Karpas-422 (cell line): ENCODE measurements at regions not wholly inside any gene's neighbourhood (a gene's known extent, or its start where the extent isn't known, plus 50 kb on each side); places are given as distances from the start of the nearest gene placed in this dataset.

Source experiments
- DNase-seq: peaks from one replicate; pipeline ENCODE4 v3.0.0-alpha.2; 2015
- H2AFZ ChIP-seq: fragments of 200-600 bp; sonication (generic); 2 replicates; pipeline ENCODE4 v1.6.1; 2014; ENCODE audit warnings: antibody characterized with exemption, low read length, mixed read lengths
- H3K27ac ChIP-seq: fragments of 200-600 bp; sonication (generic); 2 replicates; pipeline ENCODE4 v1.5.1; 2014; ENCODE audit warnings: mild to moderate bottlenecking, low read length, moderate library complexity
- H3K27me3 ChIP-seq: fragments of 200-600 bp; sonication (generic); 2 replicates; pipeline ENCODE4 v1.6.1; 2014; ENCODE audit warnings: low read length, mixed read lengths
- H3K36me3 ChIP-seq: fragments of 200-600 bp; sonication (generic); 2 replicates; pipeline ENCODE4 v1.6.1; 2014; ENCODE audit warnings: low read length, mixed read lengths; ENCODE audit not compliant: insufficient read depth
- H3K4me1 ChIP-seq: fragments of 200-600 bp; sonication (generic); 2 replicates; pipeline ENCODE4 v1.6.1; 2014; ENCODE audit warnings: mild to moderate bottlenecking, low read length, mixed read lengths
- H3K4me2 ChIP-seq: fragments of 200-600 bp; sonication (generic); 2 replicates; pipeline ENCODE4 v1.6.1; 2014; ENCODE audit warnings: low read length, low read depth, mild to moderate bottlenecking; ENCODE audit not compliant: poor library complexity, severe bottlenecking
- H3K4me3 ChIP-seq: fragments of 200-600 bp; sonication (generic); 2 replicates; pipeline ENCODE4 v1.5.1; 2014; ENCODE audit warnings: mild to moderate bottlenecking, antibody characterized with exemption, low read length, mixed read lengths
- H3K79me2 ChIP-seq: fragments of 200-600 bp; sonication (generic); 2 replicates; pipeline ENCODE4 v1.6.1; 2014; ENCODE audit warnings: mild to moderate bottlenecking, low read length, mixed read lengths
- H3K9ac ChIP-seq: fragments of 200-600 bp; sonication (generic); 2 replicates; pipeline ENCODE4 v1.6.0; 2014; ENCODE audit warnings: low read length
- H3K9me2 ChIP-seq: fragments of 200-600 bp; sonication (generic), shearing (Covaris generic); replicated peaks from 2 replicates; pipeline ENCODE4 v1.6.0; 2014; ENCODE audit warnings: mild to moderate bottlenecking, low read length, moderate library complexity; ENCODE audit not compliant: insufficient read depth
- H3K9me3 ChIP-seq: fragments of 300-700, 200-600 bp; sonication (generic); 2 replicates; pipeline ENCODE4 v1.6.1; 2014; ENCODE audit warnings: low read length, mixed read lengths
- H4K20me1 ChIP-seq: fragments of 200-600 bp; sonication (generic); 2 replicates; pipeline ENCODE4 v1.6.1; 2014; ENCODE audit warnings: mild to moderate bottlenecking, antibody characterized with exemption, low read length, low read depth; ENCODE audit not compliant: insufficient read depth

GRCh38 chr18:62629031-62629430 is 86.3 kb upstream of the PHLPP1 start:
- Histone ChIP-seq H3K4me3 (no peak overlapping the region), H3K27ac (no peak overlapping the region), H4K20me1 (no peaks in the 10 kb centered on the region), H3K9me3 (no peaks in the 10 kb centered on the region), H3K27me3 (no peaks in the 10 kb centered on the region), H3K36me3 (no peaks in the 10 kb centered on the region), H3K79me2 (no peaks in the 10 kb centered on the region), H3K9me2 (no peaks in the 10 kb centered on the region), H3K4me2 (no peak overlapping the region), H3K4me1 (no peaks in the 10 kb centered on the region), H2AFZ (no peak overlapping the region), H3K9ac (no peak overlapping the region)
- DNase-seq = no peak

- no peak overlapping the region for H3K9ac ChIP-seq
- DNase-seq = no peak
- H4K20me1 ChIP-seq = no peaks in the 10 kb centered on the region
- H3K27ac ChIP-seq = no peak overlapping the region
- H2AFZ ChIP-seq = no peak overlapping the region
- H3K4me2 ChIP-seq = no peak overlapping the region
- H3K27me3 ChIP-seq = no peaks in the 10 kb centered on the region
- no peaks in the 10 kb centered on the region for H3K9me3 ChIP-seq
- H3K79me2 ChIP-seq = no peaks in the 10 kb centered on the region
- H3K9me2 ChIP-seq = no peaks in the 10 kb centered on the region
- H3K4me3 ChIP-seq = no peak overlapping the region
- H3K4me1 ChIP-seq = no peaks in the 10 kb centered on the region
- no peaks in the 10 kb centered on the region for H3K36me3 ChIP-seq
Observed at GRCh38 chr18:62631173-62631572, 84.2 kb upstream of the PHLPP1 start.

GRCh38 chr18:62632788-62633455 is 82.4 kb upstream of the PHLPP1 start:
- Histone ChIP-seq H3K4me1 (no peaks in the 10 kb centered on the region), H3K36me3 (no peaks in the 10 kb centered on the region), H3K27ac (no peak overlapping the region), H3K4me2 (no peak overlapping the region), H2AFZ (no peak overlapping the region), H3K4me3 (no peak overlapping the region), H3K9me3 (no peaks in the 10 kb centered on the region), H4K20me1 (no peaks in the 10 kb centered on the region), H3K27me3 (no peaks in the 10 kb centered on the region), H3K9ac (no peak overlapping the region), H3K9me2 (no peaks in the 10 kb centered on the region), H3K79me2 (no peaks in the 10 kb centered on the region)
- DNase-seq = no peak

GRCh38 chr18:62634458-62634857 is 80.9 kb upstream of the PHLPP1 start:
- Histone ChIP-seq H3K4me3 (no peak overlapping the region), H3K4me2 (no peak overlapping the region), H3K79me2 (no peaks in the 10 kb centered on the region), H3K27me3 (no peaks in the 10 kb centered on the region), H3K36me3 (no peaks in the 10 kb centered on the region), H3K9me3 (no peaks in the 10 kb centered on the region), H2AFZ (no peak overlapping the region), H3K27ac (no peak overlapping the region), H4K20me1 (no peaks in the 10 kb centered on the region), H3K4me1 (no peaks in the 10 kb centered on the region), H3K9ac (no peak overlapping the region), H3K9me2 (no peaks in the 10 kb centered on the region)
- no peak for DNase-seq

GRCh38 chr18:62634979-62635630 is 80.2 kb upstream of the PHLPP1 start:
- no peaks in the 10 kb centered on the region for H3K36me3 ChIP-seq
- no peaks in the 10 kb centered on the region for H3K27me3 ChIP-seq
- H3K27ac ChIP-seq = no peak overlapping the region
- no peaks in the 10 kb centered on the region for H3K79me2 ChIP-seq
- no peak for DNase-seq
- H3K4me3 ChIP-seq = no peak overlapping the region
- no peak overlapping the region for H3K4me2 ChIP-seq
- no peak overlapping the region for H3K9ac ChIP-seq
- no peaks in the 10 kb centered on the region for H4K20me1 ChIP-seq
- H3K9me3 ChIP-seq = no peaks in the 10 kb centered on the region
- no peaks in the 10 kb centered on the region for H3K9me2 ChIP-seq
- H3K4me1 ChIP-seq = no peaks in the 10 kb centered on the region
- no peak overlapping the region for H2AFZ ChIP-seq

GRCh38 chr18:62637403-62637802 is 77.9 kb upstream of the PHLPP1 start:
- no peaks in the 10 kb centered on the region for H3K9me3 ChIP-seq
- no peaks in the 10 kb centered on the region for H3K79me2 ChIP-seq
- no peak overlapping the region for H3K4me3 ChIP-seq
- no peaks in the 10 kb centered on the region for H3K9me2 ChIP-seq
- no peaks in the 10 kb centered on the region for H4K20me1 ChIP-seq
- H3K36me3 ChIP-seq = no peaks in the 10 kb centered on the region
- H3K27ac ChIP-seq = no peak overlapping the region
- DNase-seq = no peak
- no peak overlapping the region for H3K4me2 ChIP-seq
- no peak overlapping the region for H3K9ac ChIP-seq
- no peak overlapping the region for H2AFZ ChIP-seq
- H3K4me1 ChIP-seq = no peaks in the 10 kb centered on the region
- no peaks in the 10 kb centered on the region for H3K27me3 ChIP-seq

- Histone ChIP-seq H3K9ac (no peak overlapping the region), H3K79me2 (no peaks in the 10 kb centered on the region), H4K20me1 (no peaks in the 10 kb centered on the region), H2AFZ (no peak overlapping the region), H3K27ac (no peak overlapping the region), H3K9me2 (no peaks in the 10 kb centered on the region), H3K27me3 (no peaks in the 10 kb centered on the region), H3K4me1 (no peaks in the 10 kb centered on the region), H3K9me3 (no peaks in the 10 kb centered on the region), H3K4me3 (no peak overlapping the region), H3K36me3 (no peaks in the 10 kb centered on the region), H3K4me2 (no peak overlapping the region)
- peak; percentile 83 for DNase-seq
Observed at GRCh38 chr18:62637807-62638687, 77.3 kb upstream of the PHLPP1 start.

GRCh38 chr18:62643181-62643580 is 72.2 kb upstream of the PHLPP1 start:
- no peaks in the 10 kb centered on the region for H3K36me3 ChIP-seq
- no peaks in the 10 kb centered on the region for H4K20me1 ChIP-seq
- no peaks in the 10 kb centered on the region for H3K4me1 ChIP-seq
- H3K9me2 ChIP-seq = no peaks in the 10 kb centered on the region
- H3K9me3 ChIP-seq = no peaks in the 10 kb centered on the region
- no peak overlapping the region for H3K9ac ChIP-seq
- H2AFZ ChIP-seq = no peak overlapping the region
- H3K4me2 ChIP-seq = no peak overlapping the region
- H3K79me2 ChIP-seq = no peaks in the 10 kb centered on the region
- H3K27me3 ChIP-seq = no peaks in the 10 kb centered on the region
- DNase-seq = no peak
- H3K4me3 ChIP-seq = no peak overlapping the region
- no peak overlapping the region for H3K27ac ChIP-seq
